HG03558 (cell line): ENCODE measurements at regions not wholly inside any gene's neighbourhood (a gene's known extent, or its start where the extent isn't known, plus 50 kb on each side); places are given as distances from the start of the nearest gene placed in this dataset.

Experiments used
- ATAC-seq: cut with Tn5 transposase; IDR thresholded peaks from one replicate; pipeline ENCODE4 v1.9.1; 2021; ENCODE audit warnings: moderate number of reproducible peaks; ENCODE audit not compliant: unreplicated experiment; ENCODE audit errors: extremely low read depth

GRCh38 chr2:611519-611918, 65.7 kb downstream of the TMEM18 start:
- ATAC-seq = no peak

- no peak for ATAC-seq
Measured at GRCh38 chr2:610491-610890, 66.7 kb downstream of the TMEM18 start.

GRCh38 chr2:609881-610280, 67.3 kb downstream of the TMEM18 start:
- ATAC-seq = no peak

GRCh38 chr2:609449-609848, 67.8 kb downstream of the TMEM18 start:
- no peak for ATAC-seq

GRCh38 chr2:608711-609110, 68.5 kb downstream of the TMEM18 start:
- ATAC-seq = no peak

GRCh38 chr2:608297-608696, 68.9 kb downstream of the TMEM18 start:
- no peak for ATAC-seq

- no peak for ATAC-seq
Measured at GRCh38 chr2:607709-608108, 69.5 kb downstream of the TMEM18 start.

GRCh38 chr2:607172-607571, 70.0 kb downstream of the TMEM18 start:
- no peak for ATAC-seq

- no peak for ATAC-seq
Measured at GRCh38 chr2:605674-606608, 71.3 kb downstream of the TMEM18 start.

GRCh38 chr2:604854-605524, 72.2 kb downstream of the TMEM18 start:
- no peak for ATAC-seq

- no peak for ATAC-seq
Measured at GRCh38 chr2:604385-604784, 72.8 kb downstream of the TMEM18 start.

- no peak for ATAC-seq
Measured at GRCh38 chr2:603869-604268, 73.3 kb downstream of the TMEM18 start.

GRCh38 chr2:603427-603826, 73.8 kb downstream of the TMEM18 start:
- ATAC-seq = no peak

- ATAC-seq = no peak
Measured at GRCh38 chr2:602571-603359, 74.4 kb downstream of the TMEM18 start.

- ATAC-seq = no peak
Measured at GRCh38 chr2:601806-602455, 75.3 kb downstream of the TMEM18 start.

- ATAC-seq = no peak
Measured at GRCh38 chr2:601387-601698, 75.9 kb downstream of the TMEM18 start.

GRCh38 chr2:600542-601386, 76.4 kb downstream of the TMEM18 start:
- ATAC-seq = no peak

- no peak for ATAC-seq
Measured at GRCh38 chr2:599601-600000, 77.6 kb downstream of the TMEM18 start.

- no peak for ATAC-seq
Measured at GRCh38 chr2:598058-598802, 79.0 kb downstream of the TMEM18 start.
